HEK293T (cell line): ENCODE measurements at regions not wholly inside any gene's neighbourhood (a gene's known extent, or its start where the extent isn't known, plus 50 kb on each side); places are given as distances from the start of the nearest gene placed in this dataset.

Experiments used
- ARNT ChIP-seq: fragments of 450-650 bp; IDR thresholded peaks from 2 replicates; pipeline ENCODE4 v1.6.1; 2017; ENCODE audit warnings: mild to moderate bottlenecking
- BHLHE40 ChIP-seq: fragments of 450-650 bp; IDR thresholded peaks from 2 replicates; pipeline ENCODE4 v1.6.1; 2016; ENCODE audit warnings: mild to moderate bottlenecking, moderate library complexity, borderline replicate concordance
- CTBP1 ChIP-seq: fragments of 450-650 bp; IDR thresholded peaks from 2 replicates; pipeline ENCODE4 v1.6.1; 2016; ENCODE audit warnings: borderline replicate concordance
- FOXA1 ChIP-seq: fragments of 450-650 bp; IDR thresholded peaks from 2 replicates; pipeline ENCODE4 v1.6.1; 2016; ENCODE audit warnings: mild to moderate bottlenecking
- FOXM1 ChIP-seq: fragments of 450-650 bp; IDR thresholded peaks from 2 replicates; pipeline ENCODE4 v1.6.1; 2017; ENCODE audit warnings: mild to moderate bottlenecking, borderline replicate concordance
- LEF1 ChIP-seq: fragments of 450-650 bp; IDR thresholded peaks from 2 replicates; pipeline ENCODE4 v1.6.1; 2017; ENCODE audit warnings: mild to moderate bottlenecking, borderline replicate concordance
- NFRKB ChIP-seq: fragments of 450-650 bp; IDR thresholded peaks from 2 replicates; pipeline ENCODE4 v1.6.1; 2016; ENCODE audit warnings: mild to moderate bottlenecking, moderate library complexity
- SP1 ChIP-seq: fragments of 450-650 bp; IDR thresholded peaks from 2 replicates; pipeline ENCODE4 v1.6.1; 2017
- TARDBP ChIP-seq: fragments of 450-650 bp; IDR thresholded peaks from 2 replicates; pipeline ENCODE4 v1.6.1; 2016
- ZNF384 ChIP-seq: fragments of 450-650 bp; IDR thresholded peaks from 2 replicates; pipeline ENCODE4 v1.6.1; 2016
- TF ChIP-seq, protein P1 (sequence below): fragments of 450-650 bp; IDR thresholded peaks from 2 replicates; pipeline ENCODE4 v1.6.1; 2016

DNA sequence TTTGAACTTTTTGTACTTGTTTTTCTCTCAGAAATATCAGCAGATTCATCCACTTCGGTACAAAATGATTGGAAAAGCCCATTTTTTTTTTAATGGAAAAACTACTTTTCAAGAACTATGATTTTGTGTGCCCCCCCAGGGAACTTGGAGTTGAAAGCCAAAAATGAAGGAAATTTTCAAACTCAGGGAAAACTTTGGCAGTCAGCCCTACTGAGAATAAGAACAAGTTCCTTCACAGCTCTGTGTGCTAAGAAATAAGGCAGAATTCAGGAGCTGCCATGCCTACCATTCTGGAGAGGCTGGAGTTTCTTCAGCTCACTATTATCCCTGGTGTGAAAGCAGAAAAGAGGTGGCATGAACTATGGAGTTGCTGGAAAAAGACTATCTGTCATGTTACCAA is 226.0 kb upstream of the SLC35G4 start:
- no peak for TF ChIP-seq SP1
- TF ChIP-seq ZNF384 = no peak
- TF ChIP-seq TARDBP = no peak
- TF ChIP-seq, protein P1, sequence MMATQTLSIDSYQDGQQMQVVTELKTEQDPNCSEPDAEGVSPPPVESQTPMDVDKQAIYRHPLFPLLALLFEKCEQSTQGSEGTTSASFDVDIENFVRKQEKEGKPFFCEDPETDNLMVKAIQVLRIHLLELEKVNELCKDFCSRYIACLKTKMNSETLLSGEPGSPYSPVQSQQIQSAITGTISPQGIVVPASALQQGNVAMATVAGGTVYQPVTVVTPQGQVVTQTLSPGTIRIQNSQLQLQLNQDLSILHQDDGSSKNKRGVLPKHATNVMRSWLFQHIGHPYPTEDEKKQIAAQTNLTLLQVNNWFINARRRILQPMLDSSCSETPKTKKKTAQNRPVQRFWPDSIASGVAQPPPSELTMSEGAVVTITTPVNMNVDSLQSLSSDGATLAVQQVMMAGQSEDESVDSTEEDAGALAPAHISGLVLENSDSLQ = no peak
- TF ChIP-seq FOXM1 = no peak
- TF ChIP-seq NFRKB = no peak
- no peak for TF ChIP-seq FOXA1
- TF ChIP-seq ARNT = no peak
- TF ChIP-seq CTBP1 = no peak
- no peak for TF ChIP-seq BHLHE40
- TF ChIP-seq LEF1 = no peak
